GM04504 (cell line): ENCODE measurements at regions not wholly inside any gene's neighbourhood (a gene's known extent, or its start where the extent isn't known, plus 50 kb on each side); places are given as distances from the start of the nearest gene placed in this dataset.
"Not testable (repeated sequence)": the region's sequence is repeated elsewhere in the genome, so short reads cannot be mapped to it uniquely, and the experiment has no call there.

Source experiments
- DNase-seq: peaks from one replicate; pipeline ENCODE4 v3.0.0-alpha.2; 2012; ENCODE audit warnings: low read depth

DNA sequence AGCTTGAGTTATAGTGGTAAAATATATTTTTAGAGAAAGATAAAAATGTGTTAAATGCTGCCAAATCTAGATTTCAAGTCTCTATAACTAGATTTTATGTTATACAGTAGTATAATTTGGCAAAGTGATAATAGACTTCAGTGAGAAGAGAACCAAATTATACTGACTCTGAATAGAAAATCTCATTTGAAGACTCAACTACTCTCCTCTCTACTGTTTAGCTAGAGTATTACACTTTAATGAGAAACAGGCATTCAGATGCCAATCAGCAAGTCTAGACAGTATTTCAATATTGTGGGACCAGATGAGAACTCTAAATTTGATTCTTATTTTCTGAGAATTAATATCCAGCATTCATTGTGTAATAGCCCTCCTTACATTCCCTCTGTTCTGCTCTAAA is 311.2 kb downstream of the SLITRK5 start:
- DNase-seq, result no peak

DNA sequence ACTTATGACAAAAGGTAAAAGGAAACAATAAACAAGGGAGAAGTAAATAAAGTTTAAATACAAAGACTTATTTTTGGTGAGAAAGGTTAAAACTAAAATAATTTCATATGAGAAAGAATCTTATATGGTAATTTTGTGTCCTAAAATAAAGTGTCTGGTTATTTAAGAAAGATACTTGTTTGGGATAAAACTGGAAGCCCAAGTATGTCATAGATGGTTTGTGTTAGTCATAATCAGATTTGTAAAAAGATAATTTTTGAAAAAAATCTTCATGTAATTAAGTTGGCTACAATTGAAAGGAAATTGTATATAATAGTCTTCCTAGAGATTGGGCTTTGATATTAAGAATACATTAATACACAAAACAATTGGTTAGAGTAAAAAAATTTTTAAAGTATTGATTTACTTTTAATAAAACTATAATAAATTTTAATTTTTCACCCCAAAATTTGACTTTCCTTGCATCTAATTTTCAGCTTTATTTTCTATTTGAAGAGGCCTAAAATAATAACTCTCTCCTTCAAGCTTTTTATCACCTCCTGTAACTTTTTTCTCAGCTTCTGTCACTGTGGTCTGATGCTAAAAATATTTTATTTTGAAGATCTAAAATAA is 315.6 kb downstream of the SLITRK5 start:
- DNase-seq, result no peak

DNA sequence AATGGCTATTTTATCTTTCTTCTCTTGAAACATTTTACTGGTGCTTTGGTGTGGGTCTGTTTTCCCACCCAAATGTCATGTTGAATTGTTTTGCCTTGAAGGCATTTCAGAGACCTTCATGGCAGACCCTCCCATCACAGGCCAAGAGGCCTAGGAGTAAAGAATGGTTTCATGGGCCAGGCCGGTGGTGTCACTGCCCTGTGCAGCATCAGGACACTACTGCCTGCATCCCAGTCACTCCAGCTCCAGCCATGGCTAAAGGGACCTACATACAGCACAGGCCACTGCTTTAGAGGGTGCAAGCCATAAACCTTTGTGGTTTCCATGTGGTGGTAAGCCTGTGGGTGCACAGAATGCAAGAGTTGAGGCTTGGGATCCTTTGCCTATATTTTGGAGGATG is 326.9 kb downstream of the SLITRK5 start:
- DNase-seq, result no peak

DNA sequence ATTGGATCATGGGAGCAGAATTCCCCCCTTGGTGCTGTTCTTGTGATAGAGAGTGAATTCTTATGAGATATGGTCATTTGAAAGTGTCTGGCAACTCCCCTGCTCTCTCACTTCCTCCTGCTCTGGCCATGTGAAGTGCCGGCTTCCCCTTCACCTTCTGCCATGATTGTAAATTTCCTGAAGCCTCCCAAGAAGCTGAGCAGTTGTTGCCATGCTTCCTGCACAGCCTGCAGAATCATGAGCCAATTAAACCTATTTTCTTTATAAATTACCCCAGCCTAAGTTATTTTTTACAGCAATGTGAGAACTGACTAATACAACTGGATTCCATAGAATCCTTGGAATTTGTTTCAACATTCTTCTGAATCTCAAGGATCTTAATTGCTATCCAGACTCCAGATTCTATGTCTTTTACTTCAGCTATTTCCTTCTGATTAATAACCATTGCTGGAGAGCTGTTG is 328.1 kb downstream of the SLITRK5 start:
- DNase-seq, result peak; percentile 61

DNA sequence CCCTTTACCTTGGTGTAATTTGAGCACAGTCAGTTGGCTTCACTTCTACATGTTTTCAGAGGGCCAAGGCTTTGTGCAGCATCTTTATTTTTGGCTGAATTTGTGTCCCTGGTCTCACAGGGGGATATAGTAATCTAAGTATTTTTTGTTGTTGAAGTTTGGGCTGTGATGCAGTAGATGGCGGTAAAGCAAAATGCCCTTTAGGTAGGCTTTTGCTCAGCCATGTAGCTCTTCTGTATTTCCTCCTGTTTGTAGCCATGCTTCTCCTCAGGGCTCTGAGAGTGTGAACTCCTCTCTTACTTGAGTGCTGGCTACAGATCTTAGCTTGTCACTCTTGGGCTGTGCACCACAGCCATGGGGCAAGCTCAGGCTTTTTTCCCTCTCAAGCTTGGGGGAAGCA is 328.6 kb downstream of the SLITRK5 start:
- DNase-seq, result peak; percentile 18

DNA sequence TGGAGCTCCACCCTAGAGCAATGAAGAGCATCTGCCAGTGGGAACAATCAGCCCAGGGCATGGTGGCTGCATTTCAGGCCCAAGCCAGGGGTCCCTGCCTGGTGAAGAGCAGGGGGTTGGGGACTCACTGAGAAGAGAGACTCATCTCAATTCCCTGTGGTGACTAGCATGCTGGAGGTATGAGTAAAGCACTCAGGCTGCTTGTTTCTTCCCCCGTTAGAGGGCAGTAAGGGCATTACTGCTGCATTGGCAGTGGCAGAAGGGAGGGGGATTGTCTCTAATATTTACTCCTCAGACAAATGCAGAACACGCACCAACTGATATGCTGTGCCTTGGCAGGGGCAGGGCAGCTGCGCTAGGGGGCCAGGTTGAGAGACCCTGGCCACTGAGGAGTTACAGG is 329.1 kb downstream of the SLITRK5 start:
- no peak for DNase-seq

DNA sequence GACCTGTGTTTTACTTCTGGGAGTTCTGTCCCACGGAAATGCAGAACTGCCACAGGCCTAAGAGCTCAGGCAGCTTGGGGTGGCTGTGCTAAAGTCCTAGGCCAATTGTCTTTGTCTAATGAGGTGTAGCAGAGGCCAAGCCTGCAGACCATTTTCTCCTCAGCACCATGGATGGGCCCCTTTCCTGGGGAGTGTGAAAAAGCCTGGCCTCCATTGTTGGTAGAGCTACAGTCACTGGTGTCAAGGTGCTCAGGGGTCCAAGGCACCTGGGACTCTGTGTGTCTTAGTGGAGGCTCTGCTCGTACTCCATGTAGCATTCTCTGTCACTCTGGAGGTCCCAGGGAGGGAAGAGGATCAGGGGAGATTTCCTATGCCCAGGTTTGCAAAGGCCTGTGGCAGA is 329.6 kb downstream of the SLITRK5 start:
- DNase-seq, result no peak

DNA sequence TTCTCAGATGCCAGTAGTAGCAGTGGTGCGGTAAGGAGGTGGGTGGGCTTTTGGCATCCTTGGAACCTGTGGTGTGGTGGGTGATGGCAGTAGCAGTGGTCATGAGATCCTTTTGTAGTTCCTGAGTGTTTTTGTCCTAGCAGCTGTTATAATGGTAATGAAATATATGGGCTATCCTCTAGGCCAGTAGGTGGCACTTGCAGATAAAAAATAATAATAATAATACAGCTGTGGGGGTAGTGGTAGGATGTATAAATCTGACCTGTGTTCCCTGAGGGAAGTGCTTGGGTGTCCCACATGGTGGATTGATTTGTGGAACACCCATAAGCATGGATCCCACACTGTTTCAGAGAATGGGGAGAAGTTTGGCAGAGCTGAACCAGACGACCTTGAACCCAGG is 334.0 kb downstream of the SLITRK5 start:
- no peak for DNase-seq

DNA sequence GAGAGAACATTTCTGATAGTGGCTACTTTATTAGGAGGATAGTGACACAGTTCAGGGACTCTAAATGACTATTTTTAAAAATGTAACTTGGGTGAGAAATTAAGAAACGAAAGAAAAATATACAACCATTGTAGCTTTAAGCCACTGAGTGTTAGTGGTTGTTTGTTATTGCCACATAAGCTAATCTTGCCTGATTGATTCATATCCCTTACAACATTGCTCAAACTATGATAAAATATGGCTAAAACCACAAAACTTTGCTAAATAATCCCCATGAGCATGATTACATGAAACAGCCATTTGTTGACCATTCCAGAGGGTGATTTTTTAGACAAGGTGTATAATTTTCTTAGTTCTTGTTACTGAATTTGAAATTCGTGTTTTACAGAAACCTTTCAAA is 343.4 kb downstream of the SLITRK5 start:
- DNase-seq, result no peak

DNA sequence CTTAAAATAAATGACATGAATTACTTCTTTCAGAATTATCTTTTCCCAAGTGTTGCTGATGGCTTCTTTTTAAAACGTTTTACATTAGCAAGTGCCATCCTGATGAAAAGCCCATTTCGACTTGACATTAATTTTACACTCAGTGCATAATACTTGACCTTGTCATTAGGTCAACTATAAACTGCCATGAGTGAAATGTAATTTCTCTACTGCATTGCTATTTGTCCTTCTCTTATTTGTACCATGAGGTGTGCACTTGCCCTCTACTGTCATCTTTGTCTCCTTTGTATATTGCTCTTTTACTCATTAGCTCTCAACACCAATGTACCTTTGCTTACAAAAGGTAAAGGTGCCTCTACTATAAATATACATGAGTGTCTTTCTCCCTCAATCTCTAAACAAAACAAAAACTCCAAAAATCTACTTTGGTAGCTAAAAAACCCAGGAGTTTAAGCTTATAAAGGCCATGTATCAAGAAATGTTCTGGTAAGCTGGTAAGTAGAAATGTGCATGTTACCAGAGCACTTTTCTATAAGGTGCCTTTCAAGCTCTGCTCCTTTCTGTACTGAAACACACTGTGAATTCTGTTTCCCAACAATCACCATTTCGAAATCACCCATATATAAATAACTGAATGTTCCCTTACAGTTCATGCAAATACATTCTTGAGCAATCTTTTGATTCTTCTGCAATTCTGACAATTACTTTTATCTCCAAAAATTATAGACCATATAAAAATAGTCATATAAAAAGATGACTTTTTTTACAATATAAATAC is 351.4 kb downstream of the SLITRK5 start:
- DNase-seq, result no peak

DNA sequence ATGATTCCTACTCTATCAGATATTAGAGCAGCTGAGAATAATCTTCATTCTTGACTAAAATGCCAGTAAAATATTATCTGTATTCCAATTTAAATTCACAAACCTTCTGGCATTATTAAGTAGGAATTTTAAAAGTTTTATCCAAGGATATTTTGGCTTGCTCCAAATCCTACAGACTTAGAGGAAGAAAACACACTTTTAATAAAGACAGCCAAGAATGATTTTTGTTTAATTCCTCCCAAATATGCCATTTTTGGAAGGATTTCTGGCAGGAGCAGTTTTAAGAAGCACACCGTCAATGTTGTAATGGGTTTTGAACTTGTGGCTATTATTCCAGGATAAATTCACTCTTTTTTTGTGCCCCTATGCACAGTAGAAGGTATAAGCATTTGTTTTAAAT is 355.1 kb downstream of the SLITRK5 start:
- DNase-seq, result no peak

DNA sequence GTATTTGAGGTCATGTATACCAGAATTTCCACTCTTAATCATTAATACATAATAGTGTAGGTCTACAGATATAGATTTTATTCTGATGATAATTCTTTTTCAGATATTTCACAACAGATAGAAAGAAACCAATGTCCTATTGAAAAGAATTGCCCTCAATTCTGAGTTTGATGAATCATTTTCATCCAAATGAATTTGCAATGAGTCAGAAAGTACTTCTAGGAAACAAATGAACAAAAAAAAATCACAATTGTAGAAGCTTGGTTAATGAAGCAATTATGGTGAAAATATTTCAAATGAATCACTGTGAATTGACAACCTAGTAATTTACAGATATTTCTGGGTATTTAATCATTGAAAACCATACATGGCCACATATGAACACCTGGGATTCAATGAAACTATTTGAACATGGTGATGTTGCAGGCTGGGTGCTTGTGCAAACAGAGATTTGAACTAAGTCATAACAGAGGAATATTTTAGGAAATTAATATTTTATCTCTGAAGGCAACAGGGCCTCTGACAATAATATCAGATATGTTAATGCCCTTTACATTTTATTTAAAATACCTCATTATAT is 360.9 kb downstream of the SLITRK5 start:
- DNase-seq, result peak; percentile 21

DNA sequence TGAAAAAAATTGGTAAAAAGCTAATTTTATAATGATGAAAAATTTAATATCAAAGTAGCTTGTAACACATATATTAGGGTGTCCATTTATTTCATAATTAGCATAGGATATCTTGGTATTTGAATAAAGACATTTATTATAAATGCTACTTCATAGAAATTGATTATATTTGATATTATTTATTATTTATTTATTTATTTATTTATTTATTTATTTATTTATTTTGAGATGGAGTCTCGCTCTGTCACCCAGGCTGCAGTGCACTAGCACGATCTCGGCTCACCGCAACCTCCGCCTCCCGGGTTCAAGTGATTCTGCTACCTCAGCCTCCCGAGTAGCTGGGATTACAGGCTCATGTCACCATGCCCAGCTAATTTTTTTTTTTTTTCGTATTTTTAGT is 365.0 kb downstream of the SLITRK5 start:
- not testable (repeated sequence) for DNase-seq

DNA sequence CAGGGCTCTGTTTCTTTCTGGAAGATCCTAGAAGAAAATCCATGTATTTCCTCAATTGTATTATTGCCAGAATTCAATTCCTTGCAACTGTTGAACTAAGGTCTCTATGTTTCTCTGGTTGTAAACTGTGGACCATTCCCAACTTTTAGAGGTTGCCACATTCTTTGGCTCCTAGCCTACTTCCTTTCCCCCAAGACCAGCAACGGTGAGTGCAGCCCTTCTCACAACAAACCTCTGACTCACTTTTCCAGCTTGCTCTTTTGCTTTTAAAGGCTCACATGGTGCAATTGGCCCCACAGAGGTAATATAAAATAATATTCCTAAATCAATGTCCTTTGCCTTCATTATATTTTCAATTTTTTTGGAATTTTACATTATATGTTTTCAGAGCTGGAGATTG is 371.3 kb downstream of the SLITRK5 start:
- DNase-seq, result no peak

DNA sequence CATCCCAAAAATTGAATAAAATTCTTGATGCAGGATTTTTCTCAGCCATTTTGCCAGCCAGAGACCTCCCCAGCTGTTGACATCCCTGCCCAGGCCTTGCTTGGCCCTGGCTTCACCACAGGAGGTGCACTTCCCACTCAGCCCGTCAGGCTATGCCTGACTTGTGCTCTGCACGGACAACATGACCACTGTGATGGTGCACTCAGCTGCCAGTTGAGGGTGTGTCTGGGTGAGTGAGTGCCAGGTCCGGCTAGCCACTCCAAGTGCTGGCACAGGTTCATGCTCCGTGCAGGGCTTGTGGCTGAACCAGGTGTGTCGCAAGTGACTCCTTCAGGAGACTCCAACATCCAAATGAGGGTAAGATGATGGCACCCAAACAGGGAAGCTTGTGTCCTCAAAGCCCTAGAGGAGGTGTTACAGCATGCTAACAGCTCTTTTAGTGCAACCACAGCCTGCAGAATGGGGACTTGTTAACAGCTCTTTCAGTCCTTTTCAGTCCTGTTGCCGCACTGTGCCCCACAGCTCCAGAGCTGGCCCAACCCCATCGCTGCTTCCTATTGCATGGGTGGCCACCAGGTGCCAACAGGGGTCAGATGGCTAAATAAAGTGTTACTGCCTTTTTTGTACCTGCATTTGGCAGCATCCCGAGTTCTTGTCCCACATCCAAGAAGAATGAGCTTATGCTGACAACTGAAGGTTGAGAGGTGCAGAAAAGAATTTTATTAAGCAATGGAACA is 380.7 kb downstream of the SLITRK5 start:
- DNase-seq, result no peak

DNA sequence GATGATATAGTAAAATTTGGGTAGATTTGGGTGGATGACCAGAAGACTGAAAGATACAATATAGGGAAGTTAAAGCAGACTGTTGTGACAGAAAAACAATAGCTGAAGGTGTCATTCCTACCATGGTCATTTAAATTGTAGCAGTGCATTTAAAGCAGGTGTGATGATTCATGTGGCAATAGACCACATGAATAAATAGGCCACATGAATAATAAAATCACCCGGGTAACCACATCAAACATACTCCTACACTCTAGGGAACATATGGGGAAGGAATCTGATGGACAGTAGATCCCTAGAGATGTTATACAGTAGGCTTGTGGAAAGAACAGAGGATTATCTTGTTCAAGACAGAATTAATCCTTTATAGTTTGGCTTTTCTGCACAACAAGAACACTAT is 392.6 kb downstream of the SLITRK5 start:
- DNase-seq, result no peak

DNA sequence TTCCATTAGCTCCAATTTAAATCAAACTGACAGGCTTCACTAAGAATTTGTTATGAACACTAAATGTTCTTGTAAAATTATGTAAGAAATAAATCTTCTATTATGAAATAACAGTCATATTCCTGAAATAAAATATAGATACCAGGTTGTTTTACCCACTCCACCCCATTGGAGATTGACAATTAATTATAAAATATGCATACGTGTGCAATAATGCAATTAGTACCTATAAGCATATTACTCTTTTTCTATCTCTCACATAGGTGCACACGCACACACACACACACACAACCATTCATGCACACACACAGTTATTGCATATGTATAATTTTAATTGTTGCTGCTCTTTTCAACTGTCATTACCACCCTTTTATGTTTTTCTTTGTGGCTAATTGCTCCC is 395.7 kb downstream of the SLITRK5 start:
- no peak for DNase-seq

DNA sequence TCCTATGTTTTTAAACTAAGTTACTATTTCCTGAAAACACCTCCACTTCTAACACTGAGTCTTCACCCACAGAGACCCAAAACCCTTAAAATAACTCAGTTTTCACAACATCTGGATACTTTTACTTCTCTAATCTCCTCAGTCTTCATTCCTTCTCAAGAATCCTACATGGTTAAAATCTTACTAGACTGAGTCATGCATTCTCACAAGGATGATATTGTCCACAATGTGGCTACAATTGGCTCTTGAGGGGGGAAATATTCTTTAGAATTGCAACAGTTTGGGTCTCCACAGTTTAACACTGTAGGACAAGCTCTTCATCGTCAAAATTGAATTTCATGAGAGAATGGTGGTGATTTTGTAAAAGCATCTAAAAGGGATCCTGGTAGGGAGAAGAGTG is 397.1 kb downstream of the SLITRK5 start:
- DNase-seq, result peak; percentile 12

DNA sequence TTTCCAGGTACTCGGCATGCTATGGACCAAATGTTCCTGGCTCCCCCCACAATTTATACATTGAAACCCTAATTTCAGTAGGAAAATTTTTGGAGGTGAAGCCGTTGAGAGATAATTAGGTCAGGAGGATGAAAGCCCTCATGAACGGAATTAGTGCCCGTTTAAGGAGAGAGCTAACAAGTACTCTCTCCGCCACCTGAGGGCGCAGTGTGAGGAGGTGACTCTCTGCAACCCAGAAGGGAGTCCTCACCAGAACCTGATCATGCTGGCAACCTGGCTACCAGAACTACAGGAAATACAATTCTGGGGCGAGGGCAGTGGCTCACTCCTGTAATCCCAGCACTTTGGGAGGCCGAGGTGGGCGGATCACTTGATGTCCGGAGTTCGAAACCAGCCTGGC is 397.8 kb downstream of the SLITRK5 start:
- DNase-seq, result no peak

DNA sequence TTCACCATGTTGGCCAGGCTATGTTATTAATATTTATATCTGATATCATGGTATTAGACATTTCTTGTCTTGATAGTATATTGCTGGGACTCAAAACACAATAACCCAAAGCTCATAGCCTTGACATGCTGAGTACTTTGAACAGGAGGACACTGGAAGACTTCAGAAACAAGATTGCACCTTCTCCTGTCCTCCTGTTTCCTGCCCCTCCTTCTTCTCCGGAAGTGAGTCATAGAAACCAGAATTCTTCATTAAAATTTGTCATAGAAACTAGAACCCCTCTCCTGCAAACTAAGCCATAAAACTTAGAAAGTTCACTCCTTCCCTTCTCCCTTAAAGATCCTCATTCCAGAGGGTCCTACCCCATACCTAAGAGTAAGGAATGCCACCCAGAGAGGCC is 400.2 kb downstream of the SLITRK5 start:
- DNase-seq, result no peak

DNA sequence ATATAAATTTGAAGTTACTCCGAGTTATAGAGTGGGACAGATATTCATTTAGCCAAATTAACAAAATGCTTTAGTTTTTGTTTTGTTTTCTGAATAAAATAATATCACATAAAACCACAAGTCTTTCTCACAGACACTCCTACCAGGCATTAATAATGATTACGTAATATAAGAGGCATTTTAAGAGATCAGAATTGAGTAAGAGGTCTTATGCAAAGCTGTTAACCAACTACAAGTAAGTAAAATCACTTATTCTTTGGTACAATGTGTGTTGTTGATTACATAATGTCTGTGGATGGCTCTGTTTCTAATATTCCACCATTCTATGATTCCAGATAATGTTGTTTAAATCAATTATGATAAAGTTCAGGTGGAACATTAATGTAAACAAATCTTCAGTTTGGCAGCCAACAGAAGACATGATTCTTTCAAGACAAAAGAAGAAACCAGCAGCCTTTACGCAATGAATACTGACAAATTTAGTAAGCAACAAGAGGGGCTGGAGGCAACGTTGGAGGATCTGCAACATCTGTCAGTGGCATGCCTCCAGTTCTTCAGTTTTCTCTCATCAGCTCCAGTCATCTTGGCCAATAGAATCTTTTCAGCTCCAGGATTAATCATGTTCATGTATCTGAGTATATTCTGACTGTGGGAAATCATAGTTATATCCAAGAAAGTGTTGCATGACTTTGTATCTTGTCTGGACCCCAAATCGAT is 403.8 kb downstream of the SLITRK5 start:
- DNase-seq, result peak; percentile 33

DNA sequence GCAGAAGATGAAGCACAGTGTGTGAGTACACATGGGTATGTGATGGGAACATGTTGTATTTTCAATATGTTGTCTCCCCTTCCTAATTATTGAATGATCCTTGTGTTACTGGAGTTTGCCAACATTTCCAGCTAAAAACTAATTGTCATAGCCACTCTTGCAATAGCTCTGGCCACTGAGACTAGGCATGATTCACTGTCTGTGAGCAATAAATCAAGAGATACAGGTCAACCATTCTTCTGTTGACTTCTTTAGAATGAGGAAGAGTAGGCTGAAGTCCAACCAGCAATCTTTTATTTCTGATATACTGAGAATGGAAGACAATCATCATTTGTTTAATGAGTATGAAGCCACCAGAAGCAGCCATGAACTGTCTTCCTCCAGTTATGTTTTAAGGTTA is 413.9 kb downstream of the SLITRK5 start:
- DNase-seq, result no peak
